ENCODE measurements at regions not wholly inside any gene's neighbourhood (a gene's known extent, or its start where the extent isn't known, plus 50 kb on each side); places are given as distances from the start of the nearest gene placed in this dataset.

- TF ChIP-seq CTCF (IDR thresholded peaks at IDR 0.05; ENCODE audit: low read depth, low read length), result no peak
- TF ChIP-seq EZH2phosphoT487 (IDR thresholded peaks at IDR 0.05; ENCODE audit: low read depth), result no peak
Measured at GRCh38 chr7:36080843-36081242, 72.2 kb upstream of the EEPD1 start.
